ENCODE measurements at regions not wholly inside any gene's neighbourhood (a gene's known extent, or its start where the extent isn't known, plus 50 kb on each side); places are given as distances from the start of the nearest gene placed in this dataset.

- Histone ChIP-seq H3K27me3 (ENCODE audit: control insufficient read depth, insufficient read depth, low read length, poor library complexity, severe bottlenecking) (no peaks in the 10 kb centered on the region), H3K4me1 (ENCODE audit: control insufficient read depth, insufficient read depth, low read length) (no peaks in the 10 kb centered on the region), H3K27ac (ENCODE audit: insufficient read depth, low read depth, low read length, poor library complexity, severe bottlenecking) (no peak overlapping the region), H3K36me3 (ENCODE audit: control insufficient read depth, insufficient read depth, low read length) (no peaks in the 10 kb centered on the region), H3K4me3 (ENCODE audit: insufficient read depth, low read depth, low read length) (no peak overlapping the region), H3K9me3 (ENCODE audit: control insufficient read depth, low read length) (no peaks in the 10 kb centered on the region)
- WGBS, 2 experiments, result 91 to 93% methylated on average over 6 to 7 of the region's 7 CpGs
Measured at GRCh38 chr3:191518861-191519260, 57.9 kb downstream of the PYDC2 start.

GRCh38 chr3:191521055-191521454 lies 60.1 kb downstream of the PYDC2 start:
- H3K36me3 ChIP-seq (ENCODE audit: control insufficient read depth, insufficient read depth, low read length), result no peaks in the 10 kb centered on the region
- H3K4me3 ChIP-seq (ENCODE audit: insufficient read depth, low read depth, low read length), result no peak overlapping the region
- H3K9me3 ChIP-seq (ENCODE audit: control insufficient read depth, low read length), result no peaks in the 10 kb centered on the region
- WGBS, 2 experiments, result 94 to 98% methylated on average over 1 to 2 of the region's 3 CpGs
- H3K4me1 ChIP-seq (ENCODE audit: control insufficient read depth, insufficient read depth, low read length), result no peaks in the 10 kb centered on the region
- no peak overlapping the region for H3K27ac ChIP-seq (ENCODE audit: insufficient read depth, low read depth, low read length, poor library complexity, severe bottlenecking)
- H3K27me3 ChIP-seq (ENCODE audit: control insufficient read depth, insufficient read depth, low read length, poor library complexity, severe bottlenecking), result no peaks in the 10 kb centered on the region

GRCh38 chr3:191523148-191523547 lies 62.2 kb downstream of the PYDC2 start:
- Histone ChIP-seq H3K27me3 (ENCODE audit: control insufficient read depth, insufficient read depth, low read length, poor library complexity, severe bottlenecking) (no peaks in the 10 kb centered on the region), H3K36me3 (ENCODE audit: control insufficient read depth, insufficient read depth, low read length) (no peaks in the 10 kb centered on the region), H3K4me1 (ENCODE audit: control insufficient read depth, insufficient read depth, low read length) (no peaks in the 10 kb centered on the region), H3K9me3 (ENCODE audit: control insufficient read depth, low read length) (no peaks in the 10 kb centered on the region), H3K4me3 (ENCODE audit: insufficient read depth, low read depth, low read length) (no peak overlapping the region), H3K27ac (ENCODE audit: insufficient read depth, low read depth, low read length, poor library complexity, severe bottlenecking) (no peak overlapping the region)
- 94 to 96% methylated on average over 8 of the region's 8 CpGs for WGBS, 2 experiments

- Histone ChIP-seq H3K4me1 (ENCODE audit: control insufficient read depth, insufficient read depth, low read length) (no peaks in the 10 kb centered on the region), H3K36me3 (ENCODE audit: control insufficient read depth, insufficient read depth, low read length) (no peaks in the 10 kb centered on the region), H3K27ac (ENCODE audit: insufficient read depth, low read depth, low read length, poor library complexity, severe bottlenecking) (no peak overlapping the region), H3K4me3 (ENCODE audit: insufficient read depth, low read depth, low read length) (no peak overlapping the region), H3K27me3 (ENCODE audit: control insufficient read depth, insufficient read depth, low read length, poor library complexity, severe bottlenecking) (no peaks in the 10 kb centered on the region), H3K9me3 (ENCODE audit: control insufficient read depth, low read length) (no peaks in the 10 kb centered on the region)
- WGBS, 2 experiments, result 95 to 100% methylated on average over 1 of the region's 1 CpG
Measured at GRCh38 chr3:191528589-191528988, 67.6 kb downstream of the PYDC2 start.

- no peaks in the 10 kb centered on the region for H3K36me3 ChIP-seq (ENCODE audit: control insufficient read depth, insufficient read depth, low read length)
- H3K27me3 ChIP-seq (ENCODE audit: control insufficient read depth, insufficient read depth, low read length, poor library complexity, severe bottlenecking), result no peaks in the 10 kb centered on the region
- 97 to 100% methylated on average over 3 to 4 of the region's 5 CpGs for WGBS, 2 experiments
Measured at GRCh38 chr3:191529992-191530391, 69.0 kb downstream of the PYDC2 start.

GRCh38 chr3:191531434-191531972 lies 70.5 kb downstream of the PYDC2 start:
- H3K27ac ChIP-seq (ENCODE audit: insufficient read depth, low read depth, low read length, poor library complexity, severe bottlenecking), result no peak overlapping the region
- 91 to 95% methylated on average over 4 to 5 of the region's 5 CpGs for WGBS, 2 experiments
- H3K27me3 ChIP-seq (ENCODE audit: control insufficient read depth, insufficient read depth, low read length, poor library complexity, severe bottlenecking), result no peaks in the 10 kb centered on the region
- no peaks in the 10 kb centered on the region for H3K4me1 ChIP-seq (ENCODE audit: control insufficient read depth, insufficient read depth, low read length)
- no peak overlapping the region for H3K4me3 ChIP-seq (ENCODE audit: insufficient read depth, low read depth, low read length)
- no peaks in the 10 kb centered on the region for H3K36me3 ChIP-seq (ENCODE audit: control insufficient read depth, insufficient read depth, low read length)
- no peaks in the 10 kb centered on the region for H3K9me3 ChIP-seq (ENCODE audit: control insufficient read depth, low read length)

More at GRCh38 chr3:191529992-191530391, 69.0 kb downstream of the PYDC2 start:
- Histone ChIP-seq H3K4me1 (ENCODE audit: control insufficient read depth, insufficient read depth, low read length) (no peaks in the 10 kb centered on the region), H3K9me3 (ENCODE audit: control insufficient read depth, low read length) (no peaks in the 10 kb centered on the region), H3K4me3 (ENCODE audit: insufficient read depth, low read depth, low read length) (no peak overlapping the region), H3K27ac (ENCODE audit: insufficient read depth, low read depth, low read length, poor library complexity, severe bottlenecking) (no peak overlapping the region)

- H3K4me3 ChIP-seq (ENCODE audit: insufficient read depth, low read depth, low read length), result no peak overlapping the region
- no peaks in the 10 kb centered on the region for H3K27me3 ChIP-seq (ENCODE audit: control insufficient read depth, insufficient read depth, low read length, poor library complexity, severe bottlenecking)
- no peaks in the 10 kb centered on the region for H3K9me3 ChIP-seq (ENCODE audit: control insufficient read depth, low read length)
- no peaks in the 10 kb centered on the region for H3K4me1 ChIP-seq (ENCODE audit: control insufficient read depth, insufficient read depth, low read length)
- 67 to 94% methylated on average over 1 of the region's 1 CpG for WGBS, 2 experiments
- no peak overlapping the region for H3K27ac ChIP-seq (ENCODE audit: insufficient read depth, low read depth, low read length, poor library complexity, severe bottlenecking)
- H3K36me3 ChIP-seq (ENCODE audit: control insufficient read depth, insufficient read depth, low read length), result no peaks in the 10 kb centered on the region
Measured at GRCh38 chr3:191543018-191543417, 82.1 kb downstream of the PYDC2 start.

GRCh38 chr3:191543897-191544296 lies 82.9 kb downstream of the PYDC2 start:
- Histone ChIP-seq H3K36me3 (ENCODE audit: control insufficient read depth, insufficient read depth, low read length) (no peaks in the 10 kb centered on the region), H3K9me3 (ENCODE audit: control insufficient read depth, low read length) (no peaks in the 10 kb centered on the region), H3K27ac (ENCODE audit: insufficient read depth, low read depth, low read length, poor library complexity, severe bottlenecking) (no peak overlapping the region), H3K4me3 (ENCODE audit: insufficient read depth, low read depth, low read length) (no peak overlapping the region), H3K27me3 (ENCODE audit: control insufficient read depth, insufficient read depth, low read length, poor library complexity, severe bottlenecking) (no peaks in the 10 kb centered on the region), H3K4me1 (ENCODE audit: control insufficient read depth, insufficient read depth, low read length) (no peaks in the 10 kb centered on the region)
- 92 to 96% methylated on average over 2 to 4 of the region's 4 CpGs for WGBS, 2 experiments

GRCh38 chr3:191549357-191549756 lies 88.4 kb downstream of the PYDC2 start:
- Histone ChIP-seq H3K36me3 (ENCODE audit: control insufficient read depth, insufficient read depth, low read length) (no peaks in the 10 kb centered on the region), H3K27me3 (ENCODE audit: control insufficient read depth, insufficient read depth, low read length, poor library complexity, severe bottlenecking) (no peaks in the 10 kb centered on the region), H3K27ac (ENCODE audit: insufficient read depth, low read depth, low read length, poor library complexity, severe bottlenecking) (no peak overlapping the region), H3K4me1 (ENCODE audit: control insufficient read depth, insufficient read depth, low read length) (no peaks in the 10 kb centered on the region), H3K9me3 (ENCODE audit: control insufficient read depth, low read length) (no peaks in the 10 kb centered on the region), H3K4me3 (ENCODE audit: insufficient read depth, low read depth, low read length) (no peak overlapping the region)
- WGBS, 2 experiments, result 100% methylated on average over 1 of the region's 1 CpG

GRCh38 chr3:191555037-191555436 lies 94.1 kb downstream of the PYDC2 start:
- no peak overlapping the region for H3K4me3 ChIP-seq (ENCODE audit: insufficient read depth, low read depth, low read length)
- no peaks in the 10 kb centered on the region for H3K27me3 ChIP-seq (ENCODE audit: control insufficient read depth, insufficient read depth, low read length, poor library complexity, severe bottlenecking)
- H3K4me1 ChIP-seq (ENCODE audit: control insufficient read depth, insufficient read depth, low read length), result no peaks in the 10 kb centered on the region
- H3K9me3 ChIP-seq (ENCODE audit: control insufficient read depth, low read length), result no peaks in the 10 kb centered on the region
- no peaks in the 10 kb centered on the region for H3K36me3 ChIP-seq (ENCODE audit: control insufficient read depth, insufficient read depth, low read length)
- no peak overlapping the region for H3K27ac ChIP-seq (ENCODE audit: insufficient read depth, low read depth, low read length, poor library complexity, severe bottlenecking)

- no peak overlapping the region for H3K4me3 ChIP-seq (ENCODE audit: insufficient read depth, low read depth, low read length)
- no peak overlapping the region for H3K27ac ChIP-seq (ENCODE audit: insufficient read depth, low read depth, low read length, poor library complexity, severe bottlenecking)
- H3K9me3 ChIP-seq (ENCODE audit: control insufficient read depth, low read length), result no peaks in the 10 kb centered on the region
- WGBS, 2 experiments, result 95% methylated on average over 2 of the region's 2 CpGs
- H3K4me1 ChIP-seq (ENCODE audit: control insufficient read depth, insufficient read depth, low read length), result no peaks in the 10 kb centered on the region
- H3K36me3 ChIP-seq (ENCODE audit: control insufficient read depth, insufficient read depth, low read length), result no peaks in the 10 kb centered on the region
- H3K27me3 ChIP-seq (ENCODE audit: control insufficient read depth, insufficient read depth, low read length, poor library complexity, severe bottlenecking), result no peaks in the 10 kb centered on the region
Measured at GRCh38 chr3:191557322-191557721, 96.4 kb downstream of the PYDC2 start.
